Esophagus muscularis mucosa (tissue), 4 donors: ENCODE measurements at regions not wholly inside any gene's neighbourhood (a gene's known extent, or its start where the extent isn't known, plus 50 kb on each side); places are given as distances from the start of the nearest gene placed in this dataset.
"Not testable (repeated sequence)": the region's sequence is repeated elsewhere in the genome, so short reads cannot be mapped to it uniquely, and the experiment has no call there.

Experiments used
- DNase-seq: peaks from one replicate; pipeline ENCODE4 v3.0.0-alpha.2; 2017; ENCODE audit errors: extremely low spot score
- H3K27ac ChIP-seq, 4 donors: fragments of 200-600 bp; sonication (generic); replicated peaks in 1 of 4; 1 replicate in 3 of 4; 2 replicates in 1 of 4; pipeline ENCODE4 v1.5.1; 2016 to 2019; ENCODE audit warnings: mild to moderate bottlenecking in 1 of 4
- H3K27me3 ChIP-seq, 4 donors: fragments of 200-600 bp; sonication (generic); one replicate each; pipeline versions ENCODE4 v1.5.1 to v1.6.0; 2016 to 2019
- H3K36me3 ChIP-seq, 4 donors: fragments of 200-600 bp; sonication (generic); one replicate each; pipeline ENCODE4 v1.5.1; 2016 to 2019
- H3K4me1 ChIP-seq, 4 donors: fragments of 200-600 bp; sonication (generic); one replicate each; pipeline ENCODE4 v1.5.1; 2016 to 2019
- H3K4me3 ChIP-seq, 4 donors: fragments of 200-600 bp; sonication (generic); 1 replicate in 2 of 4; 2 replicates in 2 of 4; pipeline ENCODE4 v1.5.1; 2016 to 2019; ENCODE audit warnings: mild to moderate bottlenecking in 4 of 4, moderate library complexity in 1 of 4
- H3K9me3 ChIP-seq, 4 donors: fragments of 200-600 bp; sonication (generic); 1 replicate in 3 of 4; 2 replicates in 1 of 4; pipeline ENCODE4 v1.5.1; 2016 to 2019
- EP300 ChIP-seq: sonication (generic); formaldehyde crosslinking; IDR thresholded peaks from one replicate; pipeline ENCODE4 v1.6.1; 2017; ENCODE audit warnings: antibody characterized with exemption
- POLR2A ChIP-seq: fragments of 450-650 bp; IDR thresholded peaks from one replicate; pipeline ENCODE4 v1.6.1; 2017; ENCODE audit warnings: antibody characterized with exemption, moderate library complexity, mild to moderate bottlenecking, low read depth
- POLR2AphosphoS5 ChIP-seq, 2 donors: sonication (generic); formaldehyde crosslinking; IDR thresholded peaks; one replicate each; pipeline ENCODE4 v1.6.1; 2017; ENCODE audit warnings: antibody characterized with exemption in 2 of 2
- WGBS: methylation state at CpG from one replicate; pipeline ENCODE4 v1.1.5; 2018; 5-methylcytosine and 5-hydroxymethylcytosine counted together
- intact Hi-C: fragments of 100-400 bp; cut with DNase I; formaldehyde crosslinking; loops from one replicate; pipeline ENCODE4 v1.15.1; 2023
- TF ChIP-seq, protein P1 (sequence below), 3 experiments: fragments of 200-600 bp in 2 of 3; fragments of 450-650 bp in 1 of 3; sonication (generic) in 2 of 3; IDR thresholded peaks; one replicate each; pipeline ENCODE4 v1.5.1; 2017 to 2019; ENCODE audit warnings: antibody characterized with exemption in 3 of 3, mild to moderate bottlenecking in 2 of 3, moderate library complexity in 1 of 3

DNA sequence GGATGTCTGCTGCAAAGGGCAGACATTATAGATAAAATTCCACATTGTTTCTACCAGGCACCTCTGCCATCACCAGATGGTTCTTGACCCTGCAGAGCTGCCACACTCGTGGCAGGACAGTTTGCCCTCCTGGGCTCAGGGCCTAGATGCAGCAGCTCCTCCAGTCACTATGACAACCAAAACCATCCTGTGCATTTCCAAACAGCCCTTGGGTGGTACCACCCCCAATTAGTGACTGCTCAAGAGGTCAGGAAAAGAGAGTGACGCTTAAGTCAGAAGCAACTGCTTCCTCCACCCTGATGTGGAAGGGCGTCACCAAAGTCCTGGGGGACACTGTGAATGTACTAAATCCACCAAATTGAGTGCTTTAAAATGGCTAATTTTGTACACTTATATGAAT is 109.2 kb downstream of the C16orf95 start:
- intact Hi-C loops, result no loop called here
- H3K4me1 ChIP-seq, result peaks cover 2 to 14% (median 10%) of the 10 kb centered on the region in 4 donors
- peaks cover 0 to 8% (median 0%) of the 10 kb centered on the region in 4 donors for H3K27me3 ChIP-seq
- TF ChIP-seq POLR2AphosphoS5 (IDR thresholded peaks at IDR 0.05) (no peak), POLR2A (no peak), EP300 (no peak)
- TF ChIP-seq, protein P1, sequence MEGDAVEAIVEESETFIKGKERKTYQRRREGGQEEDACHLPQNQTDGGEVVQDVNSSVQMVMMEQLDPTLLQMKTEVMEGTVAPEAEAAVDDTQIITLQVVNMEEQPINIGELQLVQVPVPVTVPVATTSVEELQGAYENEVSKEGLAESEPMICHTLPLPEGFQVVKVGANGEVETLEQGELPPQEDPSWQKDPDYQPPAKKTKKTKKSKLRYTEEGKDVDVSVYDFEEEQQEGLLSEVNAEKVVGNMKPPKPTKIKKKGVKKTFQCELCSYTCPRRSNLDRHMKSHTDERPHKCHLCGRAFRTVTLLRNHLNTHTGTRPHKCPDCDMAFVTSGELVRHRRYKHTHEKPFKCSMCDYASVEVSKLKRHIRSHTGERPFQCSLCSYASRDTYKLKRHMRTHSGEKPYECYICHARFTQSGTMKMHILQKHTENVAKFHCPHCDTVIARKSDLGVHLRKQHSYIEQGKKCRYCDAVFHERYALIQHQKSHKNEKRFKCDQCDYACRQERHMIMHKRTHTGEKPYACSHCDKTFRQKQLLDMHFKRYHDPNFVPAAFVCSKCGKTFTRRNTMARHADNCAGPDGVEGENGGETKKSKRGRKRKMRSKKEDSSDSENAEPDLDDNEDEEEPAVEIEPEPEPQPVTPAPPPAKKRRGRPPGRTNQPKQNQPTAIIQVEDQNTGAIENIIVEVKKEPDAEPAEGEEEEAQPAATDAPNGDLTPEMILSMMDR (IDR thresholded peaks at IDR 0.05), result no peak
- no peaks in the 10 kb centered on the region for H3K36me3 ChIP-seq
- H3K27ac ChIP-seq, result peak overlapping the region in 2 of 4 donors; percentile 35 to 58
- no peak for DNase-seq
- H3K9me3 ChIP-seq, result no peaks in the 10 kb centered on the region
- H3K4me3 ChIP-seq, result no peak overlapping the region
- whole genome bisulfite sequencing, result 76% methylated on average over 3 of the region's 3 CpGs

DNA sequence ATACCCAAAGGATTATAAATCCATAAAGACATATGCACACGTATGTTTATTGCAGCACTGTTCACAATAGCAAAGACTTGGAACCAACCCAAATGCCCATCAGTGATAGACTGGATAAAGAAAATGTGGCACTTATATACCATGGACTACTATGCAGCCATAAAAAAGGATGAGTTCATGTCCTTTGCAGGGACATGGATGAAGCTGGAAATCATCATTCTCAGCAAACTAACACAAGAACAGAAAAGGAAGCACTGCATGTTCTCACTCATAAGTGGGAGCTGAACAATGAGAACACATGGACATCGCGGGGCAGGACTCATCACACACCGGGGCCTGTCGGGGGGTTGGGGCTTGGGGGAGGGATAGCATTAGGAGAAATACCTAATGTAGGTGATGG is 108.2 kb downstream of the C16orf95 start:
- H3K27ac ChIP-seq, H3K4me1 ChIP-seq, H3K27me3 ChIP-seq, H3K36me3 ChIP-seq, DNase-seq, intact Hi-C loops, H3K4me3 ChIP-seq, H3K9me3 ChIP-seq: not testable (repeated sequence)
- 97% methylated on average over 5 of the region's 5 CpGs for WGBS

DNA sequence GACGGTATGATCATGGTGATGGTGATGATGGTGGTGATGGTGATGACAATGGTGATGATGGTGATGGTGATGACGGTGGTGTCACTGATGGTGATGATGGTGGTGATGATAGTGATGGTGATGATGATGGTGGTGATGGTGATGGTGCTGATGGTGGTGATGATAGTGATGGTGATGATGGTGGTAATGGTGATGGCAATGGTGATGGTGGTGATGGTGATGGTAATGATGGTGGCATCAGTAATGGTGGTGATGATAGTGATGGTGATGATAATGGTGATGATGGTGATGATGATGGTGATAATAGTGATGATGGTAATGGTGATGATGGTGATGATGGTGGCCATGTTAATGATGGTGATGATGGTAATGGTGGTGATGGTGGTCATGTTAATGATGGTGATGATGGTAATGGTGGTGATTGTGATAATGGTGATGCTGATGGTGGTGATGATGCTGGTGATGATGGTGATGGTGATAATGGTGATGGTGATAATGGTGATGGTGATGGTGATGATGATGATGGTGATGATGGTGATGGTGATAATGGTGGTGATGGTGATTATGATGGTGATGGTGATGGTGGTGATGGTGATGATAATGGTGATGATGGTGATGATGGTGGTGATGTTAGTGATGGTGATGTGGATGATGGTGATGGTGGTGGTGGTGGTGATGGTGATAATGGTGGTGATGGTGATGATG is 107.2 kb downstream of the C16orf95 start:
- Histone ChIP-seq H3K4me1 (peaks cover 0 to 9% (median 4%) of the 10 kb centered on the region in 4 donors), H3K9me3 (no peaks in the 10 kb centered on the region), H3K4me3 (no peak overlapping the region), H3K27me3 (no peaks in the 10 kb centered on the region), H3K36me3 (no peaks in the 10 kb centered on the region), H3K27ac (no peak overlapping the region)
- TF ChIP-seq POLR2AphosphoS5 (IDR thresholded peaks at IDR 0.05) (no peak), EP300 (no peak), POLR2A (no peak)
- TF ChIP-seq, protein P1 (IDR thresholded peaks at IDR 0.05), result no peak
- intact Hi-C loops, result no loop called here
- WGBS, result 99% methylated on average over 2 of the region's 2 CpGs
- no peak for DNase-seq

DNA sequence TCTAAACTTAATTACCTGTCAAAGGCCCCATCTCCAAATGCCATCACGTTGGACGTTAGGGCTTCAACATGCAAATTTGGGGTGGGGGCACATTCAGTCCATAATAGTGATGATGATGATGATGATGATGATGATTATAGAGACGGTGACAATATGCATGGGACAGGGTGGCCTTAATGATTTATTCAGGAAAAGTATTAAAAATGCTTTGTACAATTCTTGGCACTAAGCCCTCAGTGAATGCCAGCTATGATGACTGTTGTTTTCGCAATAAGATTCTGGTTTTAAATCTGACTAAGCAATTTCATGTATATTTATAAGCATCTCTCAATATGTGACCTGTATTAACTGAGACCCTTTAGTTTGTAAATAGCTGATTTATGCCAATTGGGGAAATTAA is 106.3 kb downstream of the C16orf95 start:
- 73% methylated on average over 4 of the region's 4 CpGs for WGBS
- TF ChIP-seq POLR2AphosphoS5 (IDR thresholded peaks at IDR 0.05) (no peak), EP300 (no peak), POLR2A (no peak)
- TF ChIP-seq, protein P1 (IDR thresholded peaks at IDR 0.05), result no peak
- no peaks in the 10 kb centered on the region for H3K36me3 ChIP-seq

DNA sequence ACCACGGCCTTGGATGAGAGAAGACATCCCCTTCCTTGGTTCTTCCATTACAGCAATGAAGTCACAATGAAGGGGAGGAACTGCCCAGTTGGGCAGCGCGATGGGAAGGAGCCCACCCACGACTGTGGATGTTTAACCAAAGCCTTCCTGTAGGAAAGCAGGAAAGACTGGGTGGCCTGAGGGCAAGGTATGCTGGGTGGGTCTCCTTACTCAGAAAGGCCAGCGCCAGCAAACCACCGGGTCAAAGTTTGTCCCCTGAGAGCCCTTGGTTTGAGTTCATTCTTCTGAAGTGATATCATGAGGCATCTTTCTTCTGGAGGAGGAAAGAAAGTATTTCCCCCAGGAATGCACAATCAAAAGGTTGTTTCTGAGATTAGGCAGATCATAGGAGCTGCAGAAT is 105.2 kb downstream of the C16orf95 start:
- no peak for DNase-seq
- 91% methylated on average over 6 of the region's 6 CpGs for WGBS
- intact Hi-C loops, result no loop called here
- H3K4me3 ChIP-seq, result no peak overlapping the region
- peaks cover 0 to 15% (median 0%) of the 10 kb centered on the region in 4 donors for H3K27me3 ChIP-seq
- H3K36me3 ChIP-seq, result no peaks in the 10 kb centered on the region
- H3K27ac ChIP-seq, result no peak overlapping the region
- H3K9me3 ChIP-seq, result no peaks in the 10 kb centered on the region
- TF ChIP-seq, protein P1 (IDR thresholded peaks at IDR 0.05), result no peak
- TF ChIP-seq POLR2AphosphoS5 (IDR thresholded peaks at IDR 0.05) (no peak), EP300 (no peak), POLR2A (no peak)
- peaks cover 0 to 9% (median 4%) of the 10 kb centered on the region in 4 donors for H3K4me1 ChIP-seq

More for the DNA sequence above, 106.3 kb downstream of the C16orf95 start:
- Histone ChIP-seq H3K27ac (no peak overlapping the region), H3K4me1 (peaks cover 0 to 9% (median 4%) of the 10 kb centered on the region in 4 donors), H3K9me3 (no peaks in the 10 kb centered on the region), H3K4me3 (no peak overlapping the region), H3K27me3 (peaks cover 0 to 4% (median 0%) of the 10 kb centered on the region in 4 donors)
- no peak for DNase-seq
- intact Hi-C loops, result no loop called here
